Gastroesophageal sphincter (tissue), 3 donors: ENCODE measurements at regions not wholly inside any gene's neighbourhood (a gene's known extent, or its start where the extent isn't known, plus 50 kb on each side); places are given as distances from the start of the nearest gene placed in this dataset.

Experiments used
- POLR2A ChIP-seq, 2 donors: fragments of 450-650 bp; IDR thresholded peaks; one replicate each; pipeline ENCODE4 v1.6.1; 2017; ENCODE audit warnings: antibody characterized with exemption in 2 of 2, mild to moderate bottlenecking in 2 of 2, moderate library complexity in 1 of 2
- POLR2AphosphoS5 ChIP-seq: sonication (generic); formaldehyde crosslinking; IDR thresholded peaks from one replicate; pipeline ENCODE4 v1.6.1; 2017; ENCODE audit warnings: antibody characterized with exemption
- TF ChIP-seq, protein P1 (sequence below), 4 experiments: fragments of 200-600 bp in 2 of 4; fragments of 450-650 bp in 2 of 4; sonication (generic) in 1 of 4; IDR thresholded peaks; one replicate each; pipeline ENCODE4 v1.5.1; 2017 to 2019; ENCODE audit warnings: antibody characterized with exemption in 4 of 4, mild to moderate bottlenecking in 2 of 4, moderate library complexity in 2 of 4

GRCh38 chr9:105157171-105157583 lies 87.3 kb upstream of the SLC44A1 start:
- TF ChIP-seq, protein P1, sequence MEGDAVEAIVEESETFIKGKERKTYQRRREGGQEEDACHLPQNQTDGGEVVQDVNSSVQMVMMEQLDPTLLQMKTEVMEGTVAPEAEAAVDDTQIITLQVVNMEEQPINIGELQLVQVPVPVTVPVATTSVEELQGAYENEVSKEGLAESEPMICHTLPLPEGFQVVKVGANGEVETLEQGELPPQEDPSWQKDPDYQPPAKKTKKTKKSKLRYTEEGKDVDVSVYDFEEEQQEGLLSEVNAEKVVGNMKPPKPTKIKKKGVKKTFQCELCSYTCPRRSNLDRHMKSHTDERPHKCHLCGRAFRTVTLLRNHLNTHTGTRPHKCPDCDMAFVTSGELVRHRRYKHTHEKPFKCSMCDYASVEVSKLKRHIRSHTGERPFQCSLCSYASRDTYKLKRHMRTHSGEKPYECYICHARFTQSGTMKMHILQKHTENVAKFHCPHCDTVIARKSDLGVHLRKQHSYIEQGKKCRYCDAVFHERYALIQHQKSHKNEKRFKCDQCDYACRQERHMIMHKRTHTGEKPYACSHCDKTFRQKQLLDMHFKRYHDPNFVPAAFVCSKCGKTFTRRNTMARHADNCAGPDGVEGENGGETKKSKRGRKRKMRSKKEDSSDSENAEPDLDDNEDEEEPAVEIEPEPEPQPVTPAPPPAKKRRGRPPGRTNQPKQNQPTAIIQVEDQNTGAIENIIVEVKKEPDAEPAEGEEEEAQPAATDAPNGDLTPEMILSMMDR (IDR thresholded peaks at IDR 0.05) = peak; percentile 29 to 76 (median 64)
- TF ChIP-seq POLR2A (IDR thresholded peaks at IDR 0.05) (no peak), POLR2AphosphoS5 (peak; percentile 78)
